Astrocyte (in vitro differentiated cells and primary cell): ENCODE measurements at regions not wholly inside any gene's neighbourhood (a gene's known extent, or its start where the extent isn't known, plus 50 kb on each side); places are given as distances from the start of the nearest gene placed in this dataset.

Experiments
- EZH2 ChIP-seq: IDR thresholded peaks from 2 replicates; pipeline ENCODE4 v1.6.1; 2012; ENCODE audit warnings: mild to moderate bottlenecking, low read length, inconsistent platforms; ENCODE audit not compliant: insufficient read depth
- TF ChIP-seq, protein P1 (sequence below): IDR thresholded peaks from 2 replicates; pipeline ENCODE4 v1.5.1; 2011; ENCODE audit warnings: low read depth, mild to moderate bottlenecking, inconsistent platforms, low read length, moderate library complexity; ENCODE audit not compliant: insufficient read depth

GRCh38 chr2:57218206-57218605 is 828.4 kb upstream of the VRK2 start:
- TF ChIP-seq, protein P1, sequence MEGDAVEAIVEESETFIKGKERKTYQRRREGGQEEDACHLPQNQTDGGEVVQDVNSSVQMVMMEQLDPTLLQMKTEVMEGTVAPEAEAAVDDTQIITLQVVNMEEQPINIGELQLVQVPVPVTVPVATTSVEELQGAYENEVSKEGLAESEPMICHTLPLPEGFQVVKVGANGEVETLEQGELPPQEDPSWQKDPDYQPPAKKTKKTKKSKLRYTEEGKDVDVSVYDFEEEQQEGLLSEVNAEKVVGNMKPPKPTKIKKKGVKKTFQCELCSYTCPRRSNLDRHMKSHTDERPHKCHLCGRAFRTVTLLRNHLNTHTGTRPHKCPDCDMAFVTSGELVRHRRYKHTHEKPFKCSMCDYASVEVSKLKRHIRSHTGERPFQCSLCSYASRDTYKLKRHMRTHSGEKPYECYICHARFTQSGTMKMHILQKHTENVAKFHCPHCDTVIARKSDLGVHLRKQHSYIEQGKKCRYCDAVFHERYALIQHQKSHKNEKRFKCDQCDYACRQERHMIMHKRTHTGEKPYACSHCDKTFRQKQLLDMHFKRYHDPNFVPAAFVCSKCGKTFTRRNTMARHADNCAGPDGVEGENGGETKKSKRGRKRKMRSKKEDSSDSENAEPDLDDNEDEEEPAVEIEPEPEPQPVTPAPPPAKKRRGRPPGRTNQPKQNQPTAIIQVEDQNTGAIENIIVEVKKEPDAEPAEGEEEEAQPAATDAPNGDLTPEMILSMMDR: no peak
- no peak for TF ChIP-seq EZH2
